Neural cell (in vitro differentiated cells): ENCODE measurements at regions not wholly inside any gene's neighbourhood (a gene's known extent, or its start where the extent isn't known, plus 50 kb on each side); places are given as distances from the start of the nearest gene placed in this dataset.

ENCODE experiments used
- H2AFZ ChIP-seq: fragments of 200-600, 300-800 bp; sonication (generic), shearing (Covaris generic); 2 replicates; pipeline ENCODE4 v1.6.0; 2014; ENCODE audit warnings: low read depth, mild to moderate bottlenecking, antibody characterized with exemption, low read length, moderate library complexity
- H3F3A ChIP-seq: fragments of 200-600 bp; shearing (Covaris generic); 2 replicates; pipeline ENCODE4 v1.6.1; 2016; ENCODE audit warnings: mild to moderate bottlenecking, moderate library complexity, mixed read lengths, antibody characterized with exemption, low read length; ENCODE audit not compliant: insufficient read depth, poor library complexity, severe bottlenecking
- H3K27ac ChIP-seq: fragments of 200-600, 300-800 bp; sonication (generic), shearing (Covaris generic); 2 replicates; pipeline ENCODE4 v1.5.1; 2014; ENCODE audit warnings: mild to moderate bottlenecking, low read length, moderate library complexity
- H3K27me3 ChIP-seq: fragments of 300-800, 200-600 bp; sonication (generic), shearing (Covaris generic); 2 replicates; pipeline ENCODE4 v1.6.0; 2014; ENCODE audit warnings: mild to moderate bottlenecking, low read depth, low read length, moderate library complexity; ENCODE audit not compliant: insufficient read depth
- H3K36me3 ChIP-seq: fragments of 300-800, 200-600 bp; sonication (generic), shearing (Covaris generic); 2 replicates; pipeline ENCODE4 v1.5.1; 2014; ENCODE audit warnings: mild to moderate bottlenecking, antibody characterized with exemption, low read length, moderate library complexity; ENCODE audit not compliant: insufficient read depth
- H3K4me2 ChIP-seq: fragments of 300-800, 200-600 bp; sonication (generic), shearing (Covaris generic); 2 replicates; pipeline ENCODE4 v1.6.0; 2014; ENCODE audit warnings: mild to moderate bottlenecking, low read length
- H3K4me3 ChIP-seq: fragments of 300-800, 200-600 bp; sonication (generic), shearing (Covaris generic); 2 replicates; pipeline ENCODE4 v1.5.1; 2014; ENCODE audit warnings: mild to moderate bottlenecking, low read length, moderate library complexity
- H3K79me2 ChIP-seq: fragments of 200-600 bp; shearing (Covaris generic); replicated peaks from 2 replicates; pipeline ENCODE4 v1.6.0; 2014; ENCODE audit warnings: mild to moderate bottlenecking, low read length, moderate library complexity; ENCODE audit not compliant: insufficient read depth
- H3K9ac ChIP-seq: fragments of 300-800, 200-600 bp; sonication (generic), shearing (Covaris generic); 2 replicates; pipeline ENCODE4 v1.6.1; 2016; ENCODE audit warnings: mild to moderate bottlenecking, low read length, mixed read lengths
- H3K9me2 ChIP-seq: fragments of 200-600 bp; shearing (Covaris generic); 2 replicates; pipeline ENCODE4 v1.6.1; 2016; ENCODE audit warnings: mild to moderate bottlenecking, low read length, mixed read lengths; ENCODE audit not compliant: insufficient read depth
- H3K9me3 ChIP-seq: fragments of 200-600, 300-800 bp; sonication (generic), shearing (Covaris generic); 2 replicates; pipeline ENCODE4 v1.6.1; 2016; ENCODE audit warnings: mild to moderate bottlenecking, mixed run types, low read length, moderate library complexity, mixed read lengths
- H4K20me1 ChIP-seq: fragments of 200-600 bp; shearing (Covaris generic); 2 replicates; pipeline ENCODE4 v1.6.1; 2016; ENCODE audit warnings: mild to moderate bottlenecking, mixed run types; ENCODE audit not compliant: insufficient read depth
- CTCF ChIP-seq: fragments of 450-650 bp; IDR thresholded peaks from 2 replicates; pipeline ENCODE4 v1.5.1; 2014; ENCODE audit warnings: antibody characterized with exemption, mild to moderate bottlenecking, moderate library complexity; ENCODE audit not compliant: poor library complexity, severe bottlenecking
- EP300 ChIP-seq: fragments of 450-650 bp; conservative IDR thresholded peaks from 2 replicates; pipeline ENCODE4 v1.6.1; 2014; ENCODE audit warnings: antibody characterized with exemption, mild to moderate bottlenecking, moderate library complexity; ENCODE audit not compliant: poor library complexity, severe bottlenecking
- EZH2 ChIP-seq: fragments of 200-600, 300-800 bp; shearing (Covaris generic), sonication (generic); IDR thresholded peaks from 2 replicates; pipeline ENCODE4 v1.6.1; 2014; ENCODE audit warnings: antibody characterized with exemption, low read length, borderline replicate concordance, mild to moderate bottlenecking; ENCODE audit not compliant: insufficient read depth, poor library complexity, severe bottlenecking
- MXI1 ChIP-seq: fragments of 450-650 bp; conservative IDR thresholded peaks from 2 replicates; pipeline ENCODE4 v1.6.1; 2014; ENCODE audit warnings: antibody characterized with exemption, mild to moderate bottlenecking; ENCODE audit not compliant: poor library complexity, severe bottlenecking
- POLR2AphosphoS5 ChIP-seq: IDR thresholded peaks from 2 replicates; pipeline ENCODE4 v1.6.1; 2012
- RAD21 ChIP-seq: fragments of 450-650 bp; conservative IDR thresholded peaks from 2 replicates; pipeline ENCODE4 v1.6.1; 2014; ENCODE audit warnings: antibody characterized with exemption, mild to moderate bottlenecking, moderate library complexity
- REST ChIP-seq: IDR thresholded peaks from 2 replicates; pipeline ENCODE4 v1.6.1; 2012; ENCODE audit warnings: borderline replicate concordance
- SMC3 ChIP-seq: fragments of 450-650 bp; conservative IDR thresholded peaks from 2 replicates; pipeline ENCODE4 v1.6.1; 2014; ENCODE audit warnings: antibody characterized with exemption, mild to moderate bottlenecking, moderate library complexity; ENCODE audit not compliant: poor library complexity
- TAF1 ChIP-seq: IDR thresholded peaks from 2 replicates; pipeline ENCODE4 v1.6.1; 2012; ENCODE audit warnings: low read depth

- Histone ChIP-seq H3K27ac (no peak overlapping the region), H3K4me2 (no peak overlapping the region), H3K9me3 (no peaks in the 10 kb centered on the region), H3K9me2 (no peaks in the 10 kb centered on the region), H3F3A (no peaks in the 10 kb centered on the region), H3K9ac (no peak overlapping the region), H2AFZ (no peak overlapping the region), H3K36me3 (no peaks in the 10 kb centered on the region), H4K20me1 (no peaks in the 10 kb centered on the region), H3K4me3 (peak overlapping the region; percentile 21), H3K27me3 (peaks cover 48% of the 10 kb centered on the region), H3K79me2 (no peaks in the 10 kb centered on the region)
- TF ChIP-seq REST, result peak; percentile 47
- TF ChIP-seq EP300, result peak; percentile 94
- TF ChIP-seq MXI1, result peak; percentile 7
- TF ChIP-seq POLR2AphosphoS5, result peak; percentile 100
- no peak for TF ChIP-seq RAD21
- no peak for TF ChIP-seq CTCF
- no peak for TF ChIP-seq TAF1
- TF ChIP-seq EZH2, result no peak
These were observed 57.6 kb upstream of the LHX1 start for GRCh38 chr17:36879624-36880131.

- no peaks in the 10 kb centered on the region for H3F3A ChIP-seq
- H3K27me3 ChIP-seq, result peaks cover 52% of the 10 kb centered on the region
- TF ChIP-seq SMC3 (no peak), TAF1 (no peak), MXI1 (no peak), POLR2AphosphoS5 (no peak), EP300 (no peak), RAD21 (no peak), CTCF (no peak)
- H3K4me3 ChIP-seq, result peak overlapping the region; percentile 21
- no peak overlapping the region for H3K27ac ChIP-seq
- H3K9me2 ChIP-seq, result no peaks in the 10 kb centered on the region
- H3K36me3 ChIP-seq, result no peaks in the 10 kb centered on the region
- no peaks in the 10 kb centered on the region for H3K79me2 ChIP-seq
- no peak overlapping the region for H3K4me2 ChIP-seq
- H3K9me3 ChIP-seq, result no peaks in the 10 kb centered on the region
- H2AFZ ChIP-seq, result no peak overlapping the region
- H3K9ac ChIP-seq, result no peak overlapping the region
- no peaks in the 10 kb centered on the region for H4K20me1 ChIP-seq
These were observed 56.9 kb upstream of the LHX1 start for GRCh38 chr17:36880268-36880905.
